Fibroblast of lung (primary cell): ENCODE measurements at regions not wholly inside any gene's neighbourhood (a gene's known extent, or its start where the extent isn't known, plus 50 kb on each side); places are given as distances from the start of the nearest gene placed in this dataset.

Experiments
- DNase-seq, 2 donors: peaks; one replicate each; pipeline versions ENCODE4 v3.0.0 to v3.0.0-alpha.2; 2010; ENCODE audit warnings: low read depth in 2 of 2
- H2AFZ ChIP-seq: 2 replicates; pipeline ENCODE4 v1.5.1; 2012; ENCODE audit warnings: low read length, control low read depth, inconsistent platforms
- H3K27ac ChIP-seq: 2 replicates; pipeline ENCODE4 v1.5.1; 2011; ENCODE audit warnings: low read length, control low read depth; ENCODE audit not compliant: insufficient read depth
- H3K27me3 ChIP-seq: 2 replicates; pipeline ENCODE4 v1.5.1; 2011; ENCODE audit warnings: mild to moderate bottlenecking, low read length; ENCODE audit not compliant: control insufficient read depth, insufficient read depth
- H3K36me3 ChIP-seq: 2 replicates; pipeline ENCODE4 v1.5.1; 2011; ENCODE audit warnings: low read length; ENCODE audit not compliant: control insufficient read depth, insufficient read depth
- H3K4me1 ChIP-seq: 2 replicates; pipeline ENCODE4 v1.5.1; 2011; ENCODE audit warnings: low read length; ENCODE audit not compliant: control insufficient read depth, insufficient read depth; ENCODE audit errors: extremely low read depth
- H3K4me2 ChIP-seq: 2 replicates; pipeline ENCODE4 v1.5.1; 2011; ENCODE audit warnings: low read length, control low read depth; ENCODE audit not compliant: insufficient read depth; ENCODE audit errors: extremely low read depth
- H3K4me3 ChIP-seq, 4 experiments: fragments of 200-600 bp in 1 of 4; sonication (generic) in 1 of 4; replicated peaks in 1 of 4; 2 replicates each; pipeline ENCODE4 v1.5.1; 2011 to 2016; ENCODE audit warnings: low read length in 4 of 4, low read depth in 3 of 4, mild to moderate bottlenecking in 3 of 4, control low read depth in 2 of 4, inconsistent platforms in 1 of 4, mixed read lengths in 1 of 4; ENCODE audit not compliant: insufficient read depth in 1 of 4; ENCODE audit errors: control extremely low read depth in 1 of 4
- H3K79me2 ChIP-seq: 2 replicates; pipeline ENCODE4 v1.5.1; 2012; ENCODE audit warnings: mild to moderate bottlenecking, low read length, inconsistent platforms; ENCODE audit not compliant: control insufficient read depth, insufficient read depth
- H3K9ac ChIP-seq: 2 replicates; pipeline ENCODE4 v1.5.1; 2011; ENCODE audit warnings: mild to moderate bottlenecking, low read length, control low read depth; ENCODE audit not compliant: insufficient read depth
- H3K9me3 ChIP-seq: 2 replicates; pipeline ENCODE4 v1.5.1; 2012; ENCODE audit warnings: low read depth, low read length; ENCODE audit not compliant: control insufficient read depth, insufficient read depth
- H4K20me1 ChIP-seq: 2 replicates; pipeline ENCODE4 v1.5.1; 2011; ENCODE audit warnings: low read length; ENCODE audit not compliant: control insufficient read depth, insufficient read depth; ENCODE audit errors: extremely low read depth
- CTCF ChIP-seq, 2 donors: IDR thresholded peaks in 1 of 2; conservative IDR thresholded peaks in 1 of 2; 1 replicate in 1 of 2; 2 replicates in 1 of 2; pipeline ENCODE4 v1.5.1; 2011 to 2012; ENCODE audit warnings: low read length in 2 of 2, control low read depth in 1 of 2, inconsistent platforms in 1 of 2, low read depth in 1 of 2, mild to moderate bottlenecking in 1 of 2
- EZH2 ChIP-seq: IDR thresholded peaks from 2 replicates; pipeline ENCODE4 v1.5.1; 2012; ENCODE audit warnings: low read length, control low read depth, mild to moderate bottlenecking; ENCODE audit errors: missing control alignments

GRCh38 chr18:10245846-10246175 is 208.6 kb upstream of the APCDD1 start:
- Histone ChIP-seq H3K36me3 (no peaks in the 10 kb centered on the region), H4K20me1 (no peaks in the 10 kb centered on the region), H3K79me2 (no peaks in the 10 kb centered on the region), H3K27me3 (peaks cover 4% of the 10 kb centered on the region), H2AFZ (no peak overlapping the region), H3K27ac (no peak overlapping the region), H3K4me1 (no peaks in the 10 kb centered on the region), H3K4me3 (no peak overlapping the region), H3K9ac (no peak overlapping the region), H3K9me3 (no peaks in the 10 kb centered on the region), H3K4me2 (no peak overlapping the region)
- no peak for DNase-seq
- TF ChIP-seq CTCF (conservative IDR thresholded peaks at IDR 0.05 in 1 of 2, IDR thresholded peaks at IDR 0.05 in 1 of 2; ENCODE audit: low read depth in 1 of 2, low read length in 2 of 2) (no peak), EZH2 (no peak)

GRCh38 chr18:10247021-10247741 is 207.3 kb upstream of the APCDD1 start:
- DNase-seq: no peak
- Histone ChIP-seq H2AFZ (no peak overlapping the region), H3K4me2 (no peak overlapping the region)

GRCh38 chr18:10247742-10248082 is 206.7 kb upstream of the APCDD1 start:
- no peak for DNase-seq
- H3K9ac ChIP-seq: no peak overlapping the region
- no peaks in the 10 kb centered on the region for H3K9me3 ChIP-seq
- no peak overlapping the region for H3K4me2 ChIP-seq
- no peaks in the 10 kb centered on the region for H4K20me1 ChIP-seq
- no peak overlapping the region for H3K4me3 ChIP-seq
- no peak overlapping the region for H2AFZ ChIP-seq
- peaks cover 4% of the 10 kb centered on the region for H3K27me3 ChIP-seq
- H3K79me2 ChIP-seq: no peaks in the 10 kb centered on the region
- H3K36me3 ChIP-seq: no peaks in the 10 kb centered on the region
- no peak for TF ChIP-seq EZH2
- no peak for TF ChIP-seq CTCF (conservative IDR thresholded peaks at IDR 0.05 in 1 of 2, IDR thresholded peaks at IDR 0.05 in 1 of 2; ENCODE audit: low read depth in 1 of 2, low read length in 2 of 2)
- no peaks in the 10 kb centered on the region for H3K4me1 ChIP-seq
- no peak overlapping the region for H3K27ac ChIP-seq

More at GRCh38 chr18:10247021-10247741, 207.3 kb upstream of the APCDD1 start:
- H3K27ac ChIP-seq: no peak overlapping the region
- no peaks in the 10 kb centered on the region for H4K20me1 ChIP-seq
- no peaks in the 10 kb centered on the region for H3K9me3 ChIP-seq
- no peak overlapping the region for H3K9ac ChIP-seq
- no peak overlapping the region for H3K4me3 ChIP-seq
- no peaks in the 10 kb centered on the region for H3K79me2 ChIP-seq
- no peaks in the 10 kb centered on the region for H3K4me1 ChIP-seq
- no peaks in the 10 kb centered on the region for H3K36me3 ChIP-seq
- TF ChIP-seq EZH2: no peak
- TF ChIP-seq CTCF (conservative IDR thresholded peaks at IDR 0.05 in 1 of 2, IDR thresholded peaks at IDR 0.05 in 1 of 2; ENCODE audit: low read depth in 1 of 2, low read length in 2 of 2): no peak
- peaks cover 4% of the 10 kb centered on the region for H3K27me3 ChIP-seq
